Neural cell (in vitro differentiated cells): ENCODE measurements at regions not wholly inside any gene's neighbourhood (a gene's known extent, or its start where the extent isn't known, plus 50 kb on each side); places are given as distances from the start of the nearest gene placed in this dataset.

ENCODE experiments used
- H2AFZ ChIP-seq: fragments of 200-600, 300-800 bp; sonication (generic), shearing (Covaris generic); 2 replicates; pipeline ENCODE4 v1.6.0; 2014; ENCODE audit warnings: low read depth, mild to moderate bottlenecking, antibody characterized with exemption, low read length, moderate library complexity
- H3F3A ChIP-seq: fragments of 200-600 bp; shearing (Covaris generic); 2 replicates; pipeline ENCODE4 v1.6.1; 2016; ENCODE audit warnings: mild to moderate bottlenecking, moderate library complexity, mixed read lengths, antibody characterized with exemption, low read length; ENCODE audit not compliant: insufficient read depth, poor library complexity, severe bottlenecking
- H3K27ac ChIP-seq: fragments of 200-600, 300-800 bp; sonication (generic), shearing (Covaris generic); 2 replicates; pipeline ENCODE4 v1.5.1; 2014; ENCODE audit warnings: mild to moderate bottlenecking, low read length, moderate library complexity
- H3K27me3 ChIP-seq: fragments of 300-800, 200-600 bp; sonication (generic), shearing (Covaris generic); 2 replicates; pipeline ENCODE4 v1.6.0; 2014; ENCODE audit warnings: mild to moderate bottlenecking, low read depth, low read length, moderate library complexity; ENCODE audit not compliant: insufficient read depth
- H3K36me3 ChIP-seq: fragments of 300-800, 200-600 bp; sonication (generic), shearing (Covaris generic); 2 replicates; pipeline ENCODE4 v1.5.1; 2014; ENCODE audit warnings: mild to moderate bottlenecking, antibody characterized with exemption, low read length, moderate library complexity; ENCODE audit not compliant: insufficient read depth
- H3K4me2 ChIP-seq: fragments of 300-800, 200-600 bp; sonication (generic), shearing (Covaris generic); 2 replicates; pipeline ENCODE4 v1.6.0; 2014; ENCODE audit warnings: mild to moderate bottlenecking, low read length
- H3K4me3 ChIP-seq: fragments of 300-800, 200-600 bp; sonication (generic), shearing (Covaris generic); 2 replicates; pipeline ENCODE4 v1.5.1; 2014; ENCODE audit warnings: mild to moderate bottlenecking, low read length, moderate library complexity
- H3K79me2 ChIP-seq: fragments of 200-600 bp; shearing (Covaris generic); replicated peaks from 2 replicates; pipeline ENCODE4 v1.6.0; 2014; ENCODE audit warnings: mild to moderate bottlenecking, low read length, moderate library complexity; ENCODE audit not compliant: insufficient read depth
- H3K9ac ChIP-seq: fragments of 300-800, 200-600 bp; sonication (generic), shearing (Covaris generic); 2 replicates; pipeline ENCODE4 v1.6.1; 2016; ENCODE audit warnings: mild to moderate bottlenecking, low read length, mixed read lengths
- H3K9me2 ChIP-seq: fragments of 200-600 bp; shearing (Covaris generic); 2 replicates; pipeline ENCODE4 v1.6.1; 2016; ENCODE audit warnings: mild to moderate bottlenecking, low read length, mixed read lengths; ENCODE audit not compliant: insufficient read depth
- H3K9me3 ChIP-seq: fragments of 200-600, 300-800 bp; sonication (generic), shearing (Covaris generic); 2 replicates; pipeline ENCODE4 v1.6.1; 2016; ENCODE audit warnings: mild to moderate bottlenecking, mixed run types, low read length, moderate library complexity, mixed read lengths
- H4K20me1 ChIP-seq: fragments of 200-600 bp; shearing (Covaris generic); 2 replicates; pipeline ENCODE4 v1.6.1; 2016; ENCODE audit warnings: mild to moderate bottlenecking, mixed run types; ENCODE audit not compliant: insufficient read depth
- EP300 ChIP-seq: fragments of 450-650 bp; conservative IDR thresholded peaks from 2 replicates; pipeline ENCODE4 v1.6.1; 2014; ENCODE audit warnings: antibody characterized with exemption, mild to moderate bottlenecking, moderate library complexity; ENCODE audit not compliant: poor library complexity, severe bottlenecking
- EZH2 ChIP-seq: fragments of 200-600, 300-800 bp; shearing (Covaris generic), sonication (generic); IDR thresholded peaks from 2 replicates; pipeline ENCODE4 v1.6.1; 2014; ENCODE audit warnings: antibody characterized with exemption, low read length, borderline replicate concordance, mild to moderate bottlenecking; ENCODE audit not compliant: insufficient read depth, poor library complexity, severe bottlenecking
- MXI1 ChIP-seq: fragments of 450-650 bp; conservative IDR thresholded peaks from 2 replicates; pipeline ENCODE4 v1.6.1; 2014; ENCODE audit warnings: antibody characterized with exemption, mild to moderate bottlenecking; ENCODE audit not compliant: poor library complexity, severe bottlenecking
- POLR2AphosphoS5 ChIP-seq: IDR thresholded peaks from 2 replicates; pipeline ENCODE4 v1.6.1; 2012
- RAD21 ChIP-seq: fragments of 450-650 bp; conservative IDR thresholded peaks from 2 replicates; pipeline ENCODE4 v1.6.1; 2014; ENCODE audit warnings: antibody characterized with exemption, mild to moderate bottlenecking, moderate library complexity
- SMC3 ChIP-seq: fragments of 450-650 bp; conservative IDR thresholded peaks from 2 replicates; pipeline ENCODE4 v1.6.1; 2014; ENCODE audit warnings: antibody characterized with exemption, mild to moderate bottlenecking, moderate library complexity; ENCODE audit not compliant: poor library complexity
- TAF1 ChIP-seq: IDR thresholded peaks from 2 replicates; pipeline ENCODE4 v1.6.1; 2012; ENCODE audit warnings: low read depth
- TF ChIP-seq, protein P1 (sequence below): IDR thresholded peaks from 2 replicates; pipeline ENCODE4 v1.6.1; 2012; ENCODE audit warnings: borderline replicate concordance
- TF ChIP-seq, protein P2 (sequence below): fragments of 450-650 bp; IDR thresholded peaks from 2 replicates; pipeline ENCODE4 v1.5.1; 2014; ENCODE audit warnings: antibody characterized with exemption, mild to moderate bottlenecking, moderate library complexity; ENCODE audit not compliant: poor library complexity, severe bottlenecking

GRCh38 chr1:118736322-118736721 is 251.8 kb downstream of the TBX15 start:
- Histone ChIP-seq H3F3A (no peaks in the 10 kb centered on the region), H3K79me2 (no peaks in the 10 kb centered on the region), H3K27ac (no peak overlapping the region), H3K27me3 (no peaks in the 10 kb centered on the region), H3K9me2 (no peaks in the 10 kb centered on the region), H3K9ac (no peak overlapping the region), H3K9me3 (no peaks in the 10 kb centered on the region), H3K4me3 (no peak overlapping the region), H3K4me2 (no peak overlapping the region), H2AFZ (no peak overlapping the region), H3K36me3 (no peaks in the 10 kb centered on the region), H4K20me1 (no peaks in the 10 kb centered on the region)
- TF ChIP-seq, protein P1, sequence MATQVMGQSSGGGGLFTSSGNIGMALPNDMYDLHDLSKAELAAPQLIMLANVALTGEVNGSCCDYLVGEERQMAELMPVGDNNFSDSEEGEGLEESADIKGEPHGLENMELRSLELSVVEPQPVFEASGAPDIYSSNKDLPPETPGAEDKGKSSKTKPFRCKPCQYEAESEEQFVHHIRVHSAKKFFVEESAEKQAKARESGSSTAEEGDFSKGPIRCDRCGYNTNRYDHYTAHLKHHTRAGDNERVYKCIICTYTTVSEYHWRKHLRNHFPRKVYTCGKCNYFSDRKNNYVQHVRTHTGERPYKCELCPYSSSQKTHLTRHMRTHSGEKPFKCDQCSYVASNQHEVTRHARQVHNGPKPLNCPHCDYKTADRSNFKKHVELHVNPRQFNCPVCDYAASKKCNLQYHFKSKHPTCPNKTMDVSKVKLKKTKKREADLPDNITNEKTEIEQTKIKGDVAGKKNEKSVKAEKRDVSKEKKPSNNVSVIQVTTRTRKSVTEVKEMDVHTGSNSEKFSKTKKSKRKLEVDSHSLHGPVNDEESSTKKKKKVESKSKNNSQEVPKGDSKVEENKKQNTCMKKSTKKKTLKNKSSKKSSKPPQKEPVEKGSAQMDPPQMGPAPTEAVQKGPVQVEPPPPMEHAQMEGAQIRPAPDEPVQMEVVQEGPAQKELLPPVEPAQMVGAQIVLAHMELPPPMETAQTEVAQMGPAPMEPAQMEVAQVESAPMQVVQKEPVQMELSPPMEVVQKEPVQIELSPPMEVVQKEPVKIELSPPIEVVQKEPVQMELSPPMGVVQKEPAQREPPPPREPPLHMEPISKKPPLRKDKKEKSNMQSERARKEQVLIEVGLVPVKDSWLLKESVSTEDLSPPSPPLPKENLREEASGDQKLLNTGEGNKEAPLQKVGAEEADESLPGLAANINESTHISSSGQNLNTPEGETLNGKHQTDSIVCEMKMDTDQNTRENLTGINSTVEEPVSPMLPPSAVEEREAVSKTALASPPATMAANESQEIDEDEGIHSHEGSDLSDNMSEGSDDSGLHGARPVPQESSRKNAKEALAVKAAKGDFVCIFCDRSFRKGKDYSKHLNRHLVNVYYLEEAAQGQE, result no peak
- no peak for TF ChIP-seq EP300
- TF ChIP-seq MXI1, result no peak
- TF ChIP-seq TAF1, result no peak
- no peak for TF ChIP-seq POLR2AphosphoS5
- no peak for TF ChIP-seq RAD21
- TF ChIP-seq EZH2, result no peak
- TF ChIP-seq SMC3, result no peak
- TF ChIP-seq, protein P2, sequence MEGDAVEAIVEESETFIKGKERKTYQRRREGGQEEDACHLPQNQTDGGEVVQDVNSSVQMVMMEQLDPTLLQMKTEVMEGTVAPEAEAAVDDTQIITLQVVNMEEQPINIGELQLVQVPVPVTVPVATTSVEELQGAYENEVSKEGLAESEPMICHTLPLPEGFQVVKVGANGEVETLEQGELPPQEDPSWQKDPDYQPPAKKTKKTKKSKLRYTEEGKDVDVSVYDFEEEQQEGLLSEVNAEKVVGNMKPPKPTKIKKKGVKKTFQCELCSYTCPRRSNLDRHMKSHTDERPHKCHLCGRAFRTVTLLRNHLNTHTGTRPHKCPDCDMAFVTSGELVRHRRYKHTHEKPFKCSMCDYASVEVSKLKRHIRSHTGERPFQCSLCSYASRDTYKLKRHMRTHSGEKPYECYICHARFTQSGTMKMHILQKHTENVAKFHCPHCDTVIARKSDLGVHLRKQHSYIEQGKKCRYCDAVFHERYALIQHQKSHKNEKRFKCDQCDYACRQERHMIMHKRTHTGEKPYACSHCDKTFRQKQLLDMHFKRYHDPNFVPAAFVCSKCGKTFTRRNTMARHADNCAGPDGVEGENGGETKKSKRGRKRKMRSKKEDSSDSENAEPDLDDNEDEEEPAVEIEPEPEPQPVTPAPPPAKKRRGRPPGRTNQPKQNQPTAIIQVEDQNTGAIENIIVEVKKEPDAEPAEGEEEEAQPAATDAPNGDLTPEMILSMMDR, result no peak

DNA sequence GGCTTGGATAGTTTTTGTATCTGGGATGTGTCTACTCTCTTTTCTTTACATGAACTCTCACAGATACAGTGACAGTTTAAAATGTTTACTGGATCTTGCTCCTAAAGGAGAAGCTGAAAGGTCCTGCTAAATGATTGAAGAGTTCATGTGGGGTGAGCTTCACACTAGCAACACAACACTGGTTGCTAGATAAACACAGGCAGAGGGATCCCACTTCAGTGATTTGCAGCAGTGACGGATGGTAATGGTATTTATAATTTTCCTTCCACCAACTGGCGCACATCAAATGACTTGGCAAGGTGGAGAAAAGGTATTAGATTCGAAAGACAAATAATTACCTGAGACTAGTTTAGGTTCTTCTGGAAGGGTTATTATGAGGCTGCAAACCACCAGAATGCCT is 270.2 kb downstream of the TBX15 start:
- Histone ChIP-seq H3K27me3 (no peaks in the 10 kb centered on the region), H3K9me2 (no peaks in the 10 kb centered on the region), H3K9me3 (no peaks in the 10 kb centered on the region), H3K4me2 (no peak overlapping the region), H3K36me3 (no peaks in the 10 kb centered on the region), H3F3A (no peaks in the 10 kb centered on the region), H3K27ac (no peak overlapping the region), H2AFZ (no peak overlapping the region), H3K9ac (no peak overlapping the region), H4K20me1 (no peaks in the 10 kb centered on the region), H3K4me3 (no peak overlapping the region), H3K79me2 (no peaks in the 10 kb centered on the region)
- TF ChIP-seq RAD21 (no peak), MXI1 (no peak), SMC3 (no peak), EP300 (peak; percentile 22), TAF1 (no peak), EZH2 (no peak), POLR2AphosphoS5 (peak; percentile 30)
- TF ChIP-seq, protein P1, result no peak
- TF ChIP-seq, protein P2, result no peak
